Left lung (tissue), 4 donors: ENCODE measurements at regions not wholly inside any gene's neighbourhood (a gene's known extent, or its start where the extent isn't known, plus 50 kb on each side); places are given as distances from the start of the nearest gene placed in this dataset.

Source experiments
- ATAC-seq: fragments of 200-7000 bp; cut with Tn5 transposase; one replicate; pipeline ENCODE4 v1.9.1; 2020; ENCODE audit warnings: moderate library complexity
- DNase-seq, 4 donors: peaks; one replicate each; pipeline ENCODE4 v3.0.0-alpha.2; 2013 to 2020
- H3K27ac ChIP-seq, 2 donors: fragments of 200-600 bp; sonication (generic) in 1 of 2; one replicate each; pipeline versions ENCODE4 v1.5.0 to v1.8.0; 2020 to 2021
- H3K27me3 ChIP-seq, 2 donors: fragments of 200-600 bp; sonication (generic) in 1 of 2; one replicate each; pipeline versions ENCODE4 v1.5.0 to v1.8.0; 2020 to 2021
- H3K36me3 ChIP-seq, 2 donors: fragments of 200-600 bp; sonication (generic) in 1 of 2; one replicate each; pipeline versions ENCODE4 v1.5.0 to v1.8.0; 2020 to 2021
- H3K4me1 ChIP-seq, 2 donors: fragments of 200-600 bp; one replicate each; pipeline ENCODE4 v1.8.0; 2021
- H3K4me3 ChIP-seq, 2 donors: fragments of 200-600 bp; sonication (generic) in 1 of 2; one replicate each; pipeline versions ENCODE4 v1.5.0 to v1.8.0; 2020 to 2021; ENCODE audit warnings: mild to moderate bottlenecking in 1 of 2
- H3K9me3 ChIP-seq, 2 donors: fragments of 200-600 bp; sonication (generic) in 1 of 2; one replicate each; pipeline versions ENCODE4 v1.5.0 to v1.8.0; 2020 to 2021
- intact Hi-C, 2 donors: fragments of 100-400 bp; cut with DNase I; formaldehyde crosslinking; loops; one replicate each; pipeline versions ENCODE4 v1.11.2 to v1.14.2; 2022
- TF ChIP-seq, protein P1 (sequence below), 2 donors: fragments of 200-600 bp; sonication (generic) in 1 of 2; IDR thresholded peaks; one replicate each; pipeline versions ENCODE4 v1.5.0 to v1.8.0; 2021; ENCODE audit warnings: antibody characterized with exemption in 2 of 2
- donor health status: DM: no; HTN: yes; CAD: no.
- donor health status: DM: no; HTN: no; CAD: no.

DNA sequence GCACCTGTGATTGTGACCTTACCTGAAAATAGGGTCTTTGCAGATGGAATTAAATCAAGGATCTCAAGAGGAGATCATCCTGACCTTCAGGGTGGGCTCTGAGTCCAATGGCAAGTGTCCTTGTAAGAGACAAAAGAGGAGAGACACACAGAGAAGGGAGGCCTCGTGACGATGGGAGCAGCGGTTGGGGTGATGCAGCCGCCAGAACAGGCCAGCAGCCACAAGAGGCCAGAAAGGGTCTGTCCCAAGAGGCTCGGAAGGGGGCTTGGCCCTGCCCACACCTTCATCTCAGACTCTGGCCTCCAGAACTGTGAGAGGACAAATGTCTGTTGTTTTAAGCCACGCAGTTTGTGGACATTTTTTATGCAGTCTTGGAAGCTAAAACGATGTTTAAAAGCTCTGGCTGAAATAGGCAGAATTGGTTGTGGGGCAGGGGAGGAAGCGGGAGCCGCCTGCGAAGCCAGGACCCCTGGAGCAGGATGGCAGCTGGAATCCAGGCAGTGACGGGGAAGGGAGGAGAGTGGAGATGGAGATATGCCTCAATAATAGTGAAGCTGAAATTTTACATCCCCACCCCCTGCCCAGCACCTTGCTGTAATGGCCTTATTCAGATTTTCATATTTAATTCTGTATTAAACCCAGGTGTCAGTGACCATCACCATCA, 216.4 kb downstream of the ANKRD60 start:
- TF ChIP-seq, protein P1, sequence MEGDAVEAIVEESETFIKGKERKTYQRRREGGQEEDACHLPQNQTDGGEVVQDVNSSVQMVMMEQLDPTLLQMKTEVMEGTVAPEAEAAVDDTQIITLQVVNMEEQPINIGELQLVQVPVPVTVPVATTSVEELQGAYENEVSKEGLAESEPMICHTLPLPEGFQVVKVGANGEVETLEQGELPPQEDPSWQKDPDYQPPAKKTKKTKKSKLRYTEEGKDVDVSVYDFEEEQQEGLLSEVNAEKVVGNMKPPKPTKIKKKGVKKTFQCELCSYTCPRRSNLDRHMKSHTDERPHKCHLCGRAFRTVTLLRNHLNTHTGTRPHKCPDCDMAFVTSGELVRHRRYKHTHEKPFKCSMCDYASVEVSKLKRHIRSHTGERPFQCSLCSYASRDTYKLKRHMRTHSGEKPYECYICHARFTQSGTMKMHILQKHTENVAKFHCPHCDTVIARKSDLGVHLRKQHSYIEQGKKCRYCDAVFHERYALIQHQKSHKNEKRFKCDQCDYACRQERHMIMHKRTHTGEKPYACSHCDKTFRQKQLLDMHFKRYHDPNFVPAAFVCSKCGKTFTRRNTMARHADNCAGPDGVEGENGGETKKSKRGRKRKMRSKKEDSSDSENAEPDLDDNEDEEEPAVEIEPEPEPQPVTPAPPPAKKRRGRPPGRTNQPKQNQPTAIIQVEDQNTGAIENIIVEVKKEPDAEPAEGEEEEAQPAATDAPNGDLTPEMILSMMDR (IDR thresholded peaks at IDR 0.05): no peak
- Histone ChIP-seq H3K4me1 (no peaks in the 10 kb centered on the region), H3K36me3 (no peaks in the 10 kb centered on the region), H3K9me3 (no peaks in the 10 kb centered on the region), H3K27ac (no peak overlapping the region), H3K4me3 (no peak overlapping the region), H3K27me3 (peaks cover 0 to 6% of the 10 kb centered on the region in 2 donors)
- intact Hi-C loops: no loop called here
- ATAC-seq: no peak
- DNase-seq: no peak

DNA sequence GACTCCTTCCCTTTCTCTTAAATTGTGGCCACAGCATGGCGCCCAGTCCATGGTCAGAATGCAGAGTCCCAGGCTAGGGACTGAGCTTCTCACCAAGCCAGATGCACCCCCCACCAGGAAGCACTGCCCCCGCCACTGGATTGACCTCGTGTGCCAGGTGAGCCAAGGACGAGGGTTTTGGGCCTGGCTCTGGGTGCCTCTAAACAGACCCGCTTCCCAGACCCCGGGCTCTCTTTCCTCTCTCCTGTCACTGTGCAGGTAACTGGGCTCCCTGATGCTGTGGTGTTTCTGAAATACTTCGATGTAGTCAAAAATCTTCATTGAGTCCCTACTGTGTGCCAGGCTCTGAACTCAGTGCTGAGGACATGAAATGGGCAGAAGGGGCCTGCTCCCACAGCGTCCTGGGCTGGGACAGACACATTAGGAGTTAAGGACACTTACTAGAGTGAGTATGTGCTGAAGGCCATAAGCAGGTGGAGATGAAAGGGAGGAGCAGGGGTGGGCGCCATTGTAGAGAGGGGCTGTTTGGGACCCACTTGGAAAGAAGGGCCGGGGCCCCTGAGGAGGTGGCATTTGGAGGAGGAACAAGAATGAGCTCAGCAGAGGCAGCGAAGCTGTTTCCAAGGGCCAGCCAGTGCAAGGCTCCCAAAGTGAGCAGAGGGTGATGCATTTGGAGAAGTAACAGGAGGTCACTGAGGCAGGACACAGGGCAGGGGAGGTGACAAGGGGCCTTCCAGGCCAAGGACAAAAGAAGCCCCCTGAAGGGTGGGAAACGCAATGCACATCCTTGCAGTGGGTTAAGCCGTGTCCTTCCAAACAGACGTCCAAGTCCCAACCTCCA, 217.1 kb downstream of the ANKRD60 start:
- no peak for DNase-seq
- ATAC-seq: no peak
- H3K27ac ChIP-seq: no peak overlapping the region
- H3K9me3 ChIP-seq: no peaks in the 10 kb centered on the region
- peaks cover 0 to 6% of the 10 kb centered on the region in 2 donors for H3K27me3 ChIP-seq
- no peaks in the 10 kb centered on the region for H3K36me3 ChIP-seq
- intact Hi-C loops: no loop called here
- no peak overlapping the region for H3K4me3 ChIP-seq
- no peaks in the 10 kb centered on the region for H3K4me1 ChIP-seq
- TF ChIP-seq, protein P1 (IDR thresholded peaks at IDR 0.05): no peak

DNA sequence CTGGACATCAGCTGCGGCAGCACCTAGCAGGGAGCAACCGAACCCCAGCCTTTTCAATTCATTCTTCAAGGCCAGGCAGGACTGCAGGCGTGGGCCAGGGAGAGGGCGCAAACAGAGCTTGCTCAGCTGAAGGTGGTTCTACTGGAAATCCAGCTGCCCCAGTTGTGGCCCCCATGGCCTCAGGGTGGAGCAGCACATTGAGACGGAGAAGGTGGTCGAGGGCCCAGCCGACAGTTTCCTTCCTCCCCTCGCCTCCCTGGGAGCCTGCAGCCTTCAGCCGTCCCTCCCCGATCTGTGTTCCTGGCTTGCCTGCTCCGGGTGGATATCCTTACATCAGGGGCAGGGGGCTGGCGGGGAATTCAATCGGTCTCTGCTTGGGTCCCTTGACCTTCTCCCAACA, 217.8 kb downstream of the ANKRD60 start:
- H3K27me3 ChIP-seq: peaks cover 0 to 6% of the 10 kb centered on the region in 2 donors
- no peaks in the 10 kb centered on the region for H3K36me3 ChIP-seq
- no peak overlapping the region for H3K4me3 ChIP-seq
- H3K4me1 ChIP-seq: no peaks in the 10 kb centered on the region
- DNase-seq (no peak), ATAC-seq (no peak)
- H3K9me3 ChIP-seq: no peaks in the 10 kb centered on the region
- intact Hi-C loops: no loop called here
- TF ChIP-seq, protein P1 (IDR thresholded peaks at IDR 0.05): no peak
- no peak overlapping the region for H3K27ac ChIP-seq

DNA sequence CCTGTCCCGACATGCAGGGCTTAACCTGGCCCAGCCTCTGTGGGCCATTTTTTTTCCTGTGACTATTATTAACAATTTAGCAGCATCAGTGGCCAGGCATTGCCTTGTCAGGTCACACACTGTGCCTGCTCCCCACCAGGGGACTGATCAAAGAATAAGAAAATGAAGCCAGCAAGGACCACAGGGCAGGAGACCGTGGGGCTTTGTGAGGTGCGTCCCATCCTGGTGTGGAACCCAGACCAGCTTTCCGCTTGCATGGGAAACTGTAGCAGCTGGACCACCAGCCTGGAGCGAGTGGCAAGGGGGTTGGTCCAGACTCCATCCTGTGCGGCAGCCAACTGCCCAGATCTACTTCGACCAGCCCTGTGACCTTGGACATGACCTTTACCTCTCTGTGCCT, 218.3 kb downstream of the ANKRD60 start:
- Histone ChIP-seq H3K9me3 (no peaks in the 10 kb centered on the region), H3K4me1 (no peaks in the 10 kb centered on the region), H3K27ac (no peak overlapping the region), H3K36me3 (no peaks in the 10 kb centered on the region), H3K4me3 (no peak overlapping the region), H3K27me3 (peaks cover 0 to 6% of the 10 kb centered on the region in 2 donors)
- DNase-seq (no peak), ATAC-seq (no peak)
- TF ChIP-seq, protein P1 (IDR thresholded peaks at IDR 0.05): no peak
- intact Hi-C loops: no loop called here

DNA sequence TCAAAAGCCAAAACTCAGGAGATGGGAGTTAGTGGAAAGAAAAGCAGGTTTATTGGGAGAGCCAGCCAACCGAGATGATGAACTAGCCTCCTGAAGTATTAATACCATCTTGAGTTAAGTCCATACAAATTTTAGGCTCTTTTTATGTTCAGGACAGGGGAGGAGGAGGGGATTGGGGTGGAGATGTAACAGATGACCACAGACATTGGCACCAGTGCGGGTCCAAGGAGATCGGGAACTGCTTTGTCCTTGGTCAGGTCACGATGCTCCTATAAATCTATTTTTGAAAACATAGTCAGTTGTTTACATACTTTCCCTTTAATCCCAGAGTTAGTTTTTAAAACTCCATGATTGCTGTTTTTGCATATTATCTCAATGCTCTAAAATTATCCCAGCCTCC, 219.6 kb downstream of the ANKRD60 start:
- TF ChIP-seq, protein P1 (IDR thresholded peaks at IDR 0.05): no peak
- Histone ChIP-seq H3K9me3 (no peaks in the 10 kb centered on the region), H3K4me1 (no peaks in the 10 kb centered on the region), H3K4me3 (no peak overlapping the region), H3K27ac (no peak overlapping the region), H3K27me3 (no peaks in the 10 kb centered on the region), H3K36me3 (no peaks in the 10 kb centered on the region)
- ATAC-seq: no peak
- DNase-seq: no peak
- intact Hi-C loops: no loop called here
